ENCODE measurements at regions not wholly inside any gene's neighbourhood (a gene's known extent, or its start where the extent isn't known, plus 50 kb on each side); places are given as distances from the start of the nearest gene placed in this dataset.

DNA sequence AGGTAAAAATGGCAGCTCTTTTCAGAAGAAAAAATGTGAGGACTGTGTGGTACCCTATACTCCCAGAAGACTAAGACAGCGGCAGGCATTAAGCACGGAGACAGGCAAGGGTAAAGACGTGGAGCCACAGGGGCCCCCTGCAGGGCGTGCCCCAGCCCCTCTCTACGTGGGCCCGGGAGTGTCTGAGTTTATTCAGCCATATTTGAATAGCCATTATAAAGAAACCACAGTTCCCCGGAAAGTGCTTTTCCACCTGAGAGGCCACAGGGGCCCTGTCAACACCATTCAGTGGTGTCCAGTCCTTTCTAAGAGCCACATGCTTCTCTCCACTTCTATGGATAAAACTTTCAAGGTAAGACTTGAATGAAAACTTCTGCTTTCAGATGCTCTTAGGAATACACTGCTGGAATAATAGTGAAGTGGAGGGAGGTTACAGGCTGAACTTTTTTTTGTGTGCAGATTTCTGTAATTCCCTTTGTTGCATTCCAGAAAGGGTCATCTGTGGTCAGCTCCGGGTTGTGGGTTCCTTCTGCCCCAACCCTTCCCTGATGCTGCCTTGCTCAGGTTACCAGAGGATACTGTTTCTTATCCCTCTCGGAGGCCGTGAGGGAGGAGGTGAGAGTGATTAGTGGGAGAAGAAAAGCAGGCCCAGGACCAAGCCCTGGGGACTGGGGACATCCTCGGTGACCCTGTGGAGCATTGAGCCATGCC lies 58.4 kb downstream of the SLC25A47 start:
- no peak for DNase-seq

DNA sequence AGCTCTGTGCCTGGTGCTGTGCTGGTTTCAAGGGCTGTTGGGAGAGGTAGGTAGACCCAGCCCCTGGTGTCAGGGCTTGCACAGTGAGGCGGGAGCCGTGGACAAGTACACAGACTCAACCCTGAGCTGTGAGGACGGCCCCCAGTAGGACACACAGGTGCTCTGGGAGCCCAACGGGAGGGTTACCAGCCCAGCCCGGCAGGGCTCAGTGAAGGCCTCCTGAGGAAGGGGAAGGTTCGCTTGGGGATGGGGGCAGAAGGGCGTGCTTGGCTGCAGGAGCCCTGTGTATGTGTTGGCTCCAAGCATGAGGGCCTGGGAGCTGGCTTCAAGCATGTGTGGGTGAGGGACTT lies 58.9 kb downstream of the SLC25A47 start:
- no peak for DNase-seq

- DNase-seq: peak; percentile 39
Observed at GRCh38 chr14:100383727-100384158, 60.6 kb downstream of the SLC25A47 start.

DNA sequence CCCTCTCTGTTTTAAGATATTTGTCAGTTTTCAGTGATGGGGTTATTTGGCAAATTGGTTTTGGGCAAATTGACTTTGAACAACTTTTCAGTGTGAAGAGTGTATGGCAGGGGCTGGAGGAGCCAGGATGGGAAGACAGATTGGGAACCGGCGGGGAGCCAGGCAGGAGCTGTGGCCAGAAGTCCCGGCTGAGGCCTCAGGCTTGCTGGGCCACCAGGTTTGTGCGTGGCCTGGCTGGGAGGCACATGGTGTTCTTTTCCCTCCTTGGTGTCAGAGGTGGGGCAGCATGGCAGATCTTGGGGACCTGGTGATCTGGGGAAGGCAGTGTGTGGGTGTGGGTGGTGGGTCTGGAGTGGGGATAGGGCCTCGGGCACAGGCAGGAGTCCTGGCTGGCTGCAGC lies 61.1 kb downstream of the SLC25A47 start:
- no peak for DNase-seq

- DNase-seq: no peak
Observed at GRCh38 chr14:100384819-100385813, 62.0 kb downstream of the SLC25A47 start.

- DNase-seq: no peak
Observed at GRCh38 chr14:100386121-100386520, 63.0 kb downstream of the SLC25A47 start.

DNA sequence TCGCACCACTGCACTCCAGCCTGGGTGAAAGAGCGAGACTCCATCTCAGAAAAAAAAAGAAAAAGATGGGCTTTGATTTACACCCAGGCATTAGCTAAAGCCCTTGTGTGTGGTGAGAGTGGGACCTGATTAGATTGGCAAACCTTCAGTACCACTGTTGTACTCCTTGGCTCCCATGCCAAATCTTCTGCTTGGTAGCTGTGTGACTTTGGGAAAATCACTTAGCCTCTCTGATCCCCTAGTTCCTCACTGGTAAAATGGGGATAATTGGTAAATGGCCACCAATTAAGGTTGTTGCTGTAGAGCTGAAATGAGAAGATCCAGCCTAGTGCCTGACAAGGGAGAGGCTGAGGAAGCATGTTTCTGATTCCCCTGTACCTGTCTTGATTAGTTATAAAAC lies 63.7 kb downstream of the SLC25A47 start:
- DNase-seq: no peak

DNA sequence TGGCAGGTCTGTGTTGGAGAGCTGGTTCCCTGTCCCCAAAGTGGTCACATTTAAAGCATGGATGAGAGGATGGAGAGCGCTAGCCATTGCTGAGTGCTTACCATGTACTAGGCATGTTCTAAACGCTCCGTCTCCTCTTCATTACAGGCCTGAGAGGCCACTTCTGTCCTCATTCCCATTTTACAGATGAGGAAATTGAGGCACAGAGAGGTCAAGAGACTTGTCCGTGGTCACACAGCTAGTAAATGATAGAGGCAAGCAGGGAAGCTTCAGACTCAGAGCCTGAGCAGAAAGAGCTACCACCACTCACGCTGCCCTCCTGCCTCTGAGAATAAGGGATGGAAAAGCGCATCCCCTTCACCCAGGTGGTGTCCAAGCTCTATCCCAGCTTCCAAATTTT lies 64.3 kb downstream of the SLC25A47 start:
- no peak for DNase-seq

GRCh38 chr14:100388103-100389054 lies 65.2 kb downstream of the SLC25A47 start:
- no peak for DNase-seq

DNA sequence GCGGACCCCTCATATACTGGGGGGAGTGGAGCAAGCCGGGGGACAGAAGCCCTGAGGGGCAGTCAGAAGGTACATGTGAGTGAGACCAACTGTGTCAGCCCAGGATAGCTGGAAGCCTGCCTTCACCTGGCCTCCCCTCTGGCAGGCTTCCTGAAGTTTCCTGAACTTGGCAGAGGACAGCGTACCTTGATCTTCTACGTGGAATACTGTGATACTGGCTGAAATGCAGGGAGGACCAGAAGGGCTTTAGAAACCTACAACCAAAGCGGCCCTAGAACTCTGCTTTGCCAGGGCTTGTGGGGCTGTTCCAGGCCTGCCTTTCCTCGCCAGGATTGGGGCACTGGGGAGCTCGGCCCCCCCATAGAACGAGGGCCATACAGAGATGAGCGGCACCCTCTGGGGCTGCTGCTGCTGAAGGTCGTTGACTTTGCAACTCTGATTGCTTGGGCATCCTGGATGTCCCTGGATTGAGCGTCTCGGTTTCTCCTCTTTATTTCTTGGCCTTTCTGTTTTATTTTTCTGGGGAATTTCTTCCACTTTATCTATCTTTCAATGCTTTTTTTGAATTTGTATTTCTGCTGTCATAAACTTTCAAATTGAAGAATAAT lies 66.5 kb downstream of the SLC25A47 start:
- DNase-seq: no peak

GRCh38 chr14:100391173-100391572 lies 68.0 kb downstream of the SLC25A47 start:
- no peak for DNase-seq

- no peak for DNase-seq
Observed at GRCh38 chr14:100391724-100392123, 68.6 kb downstream of the SLC25A47 start.

- no peak for DNase-seq
Observed at GRCh38 chr14:100392356-100392755, 69.2 kb downstream of the SLC25A47 start.

DNA sequence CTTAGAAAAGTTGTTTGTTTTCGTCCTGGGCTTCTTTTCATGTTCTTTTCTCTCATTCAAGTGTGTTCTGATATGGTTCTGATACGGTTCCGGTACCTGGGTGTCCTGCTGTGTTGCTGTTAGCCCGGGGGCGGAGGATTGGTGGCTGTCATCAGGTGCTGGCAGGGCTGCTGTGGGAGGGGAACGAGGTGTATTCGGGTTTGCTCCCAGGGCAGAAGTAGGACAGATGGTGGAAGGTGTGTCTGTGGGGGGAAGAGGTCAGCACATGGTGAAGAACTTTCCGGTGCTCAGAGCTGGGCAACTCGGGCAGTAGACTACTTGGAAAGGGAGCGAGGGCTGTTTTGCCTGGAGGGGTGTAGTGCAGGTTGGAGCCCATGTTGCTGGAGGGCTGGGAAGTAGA lies 70.2 kb downstream of the SLC25A47 start:
- DNase-seq: no peak

DNA sequence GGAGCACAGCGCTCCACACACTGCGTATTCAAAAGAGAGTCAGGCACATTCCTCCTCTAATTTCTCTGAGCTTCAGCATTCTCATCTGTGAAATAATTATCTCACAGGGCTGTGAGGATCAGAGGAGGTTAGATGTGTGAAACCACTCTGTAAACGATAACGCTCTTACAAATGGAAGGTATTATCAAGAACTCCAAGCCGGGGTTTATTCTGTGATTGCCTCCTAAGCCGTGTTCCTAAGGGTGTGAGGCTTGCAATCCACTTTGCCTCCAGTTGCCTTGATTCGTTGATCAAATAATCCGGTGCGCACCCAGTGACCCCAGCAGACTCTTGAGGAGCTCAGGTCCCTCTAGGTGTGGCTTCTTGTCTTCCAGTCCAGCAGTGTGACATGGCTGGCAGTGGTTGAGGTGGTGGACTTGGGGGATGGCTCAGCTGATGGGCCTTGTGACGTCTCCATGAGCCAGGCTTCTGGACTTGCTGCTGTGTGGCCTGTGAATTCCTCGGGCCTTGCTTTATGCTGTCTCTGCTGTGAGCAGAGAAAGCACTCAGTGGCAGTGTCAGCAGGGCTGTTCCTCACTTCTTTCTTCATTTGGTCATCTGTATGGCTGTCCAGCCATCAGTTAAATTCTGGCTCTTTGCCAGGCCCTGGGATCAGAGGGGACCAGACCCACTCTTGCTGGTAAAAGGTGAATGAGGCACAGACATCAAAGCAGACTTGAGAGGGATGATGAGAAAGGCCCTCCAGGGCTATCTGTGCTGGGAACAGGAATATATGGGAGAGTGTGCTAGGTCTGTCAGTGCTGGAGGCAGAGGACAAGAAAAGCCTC lies 71.0 kb downstream of the SLC25A47 start:
- DNase-seq: no peak

DNA sequence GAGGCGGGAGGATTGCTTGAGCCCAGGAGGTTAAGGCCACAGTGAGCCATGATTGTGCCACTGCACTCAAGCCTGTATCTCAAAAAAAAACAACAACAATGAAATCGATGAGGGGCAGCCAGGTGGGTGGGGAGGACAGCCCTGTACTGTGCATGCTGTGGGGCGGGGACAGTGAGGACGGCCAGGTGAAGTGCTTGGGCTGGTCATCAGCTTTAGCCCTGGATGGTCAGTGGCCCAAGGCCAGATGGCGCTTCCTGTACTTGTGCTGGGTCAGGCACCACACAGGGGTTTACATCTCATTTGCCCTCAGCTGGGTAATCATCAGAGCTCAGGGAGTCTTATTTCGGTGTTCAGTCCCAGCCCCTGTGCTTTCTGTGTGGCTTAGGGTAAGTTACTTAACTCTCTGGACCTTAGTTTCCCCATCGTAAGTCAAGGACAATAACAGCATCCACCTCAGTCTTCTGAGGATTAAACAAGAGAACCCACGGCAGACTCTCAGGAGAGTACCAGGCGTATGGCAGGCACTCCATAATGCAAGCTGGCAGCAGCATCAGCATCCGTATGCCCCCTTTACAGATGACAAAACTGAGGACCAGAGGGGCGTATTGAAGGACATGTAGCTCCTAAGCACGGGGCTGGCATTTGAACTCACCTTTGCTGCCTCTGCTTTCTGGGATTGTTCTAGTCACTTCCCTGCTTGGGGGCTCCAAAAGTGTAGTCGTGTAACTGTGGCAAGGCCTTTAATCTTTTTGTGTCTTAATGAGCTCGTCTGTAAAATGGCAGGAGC lies 71.9 kb downstream of the SLC25A47 start:
- DNase-seq: no peak

GRCh38 chr14:100396266-100396795 lies 73.2 kb downstream of the SLC25A47 start:
- no peak for DNase-seq

GRCh38 chr14:100397005-100397404 lies 73.9 kb downstream of the SLC25A47 start:
- DNase-seq: no peak

DNA sequence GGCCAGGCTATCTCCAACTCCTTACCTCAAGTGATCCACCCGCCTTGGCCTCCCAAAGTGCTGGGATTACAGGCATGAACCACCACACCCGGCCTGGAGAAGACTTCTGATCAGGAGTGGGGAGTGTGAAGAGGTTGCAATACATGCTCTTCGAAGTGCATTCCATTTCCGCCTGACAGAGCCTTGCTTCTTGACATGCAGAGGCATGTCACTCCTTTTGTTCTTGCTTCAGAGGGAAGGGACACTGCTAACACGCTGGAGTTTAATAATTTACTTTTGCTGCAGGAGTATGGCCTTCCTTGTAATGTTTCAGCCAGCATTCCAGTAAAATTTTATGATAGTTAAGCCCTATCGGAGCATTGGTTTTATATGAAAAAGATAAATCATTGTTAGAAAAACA lies 74.9 kb downstream of the SLC25A47 start:
- DNase-seq: no peak

- no peak for DNase-seq
Observed at GRCh38 chr14:100399052-100399849, 76.1 kb downstream of the SLC25A47 start.
